B cell (primary cell): ENCODE measurements at regions not wholly inside any gene's neighbourhood (a gene's known extent, or its start where the extent isn't known, plus 50 kb on each side); places are given as distances from the start of the nearest gene placed in this dataset.

ENCODE experiments used
- CTCF ChIP-seq: fragments of 200-600 bp; IDR thresholded peaks from one replicate; pipeline ENCODE4 v1.8.0; 2022; ENCODE audit warnings: antibody characterized with exemption, mild to moderate bottlenecking
- EZH2 ChIP-seq: IDR thresholded peaks from 2 replicates; pipeline ENCODE4 v1.6.1; 2012; ENCODE audit warnings: borderline replicate concordance, low read depth, mild to moderate bottlenecking, moderate library complexity, low read length; ENCODE audit not compliant: insufficient read depth, poor library complexity, severe bottlenecking

- TF ChIP-seq CTCF, result no peak
- TF ChIP-seq EZH2, result no peak
Measured at GRCh38 chr9:106784076-106784475, 78.9 kb upstream of the ZNF462 start.
